Panc1 (cell line): ENCODE measurements at regions not wholly inside any gene's neighbourhood (a gene's known extent, or its start where the extent isn't known, plus 50 kb on each side); places are given as distances from the start of the nearest gene placed in this dataset.

Experiments
- ATAC-seq: fragments of 200-7000 bp; cut with Tn5 transposase; 2 replicates; pipeline ENCODE4 v1.9.1; 2020; ENCODE audit warnings: mild to moderate bottlenecking, moderate library complexity
- BruUV-seq: library from RNA; stranded (reverse); fragments of 400-500 nt; replicated peaks from 2 replicates; lab custom pipeline; 2021; lab: Mats Ljungman, UMichigan
- CTCF ChIA-PET: fragments of 300-600 bp; sonication (Branson Sonifier 250); formaldehyde crosslinking; loops from one replicate; lab custom pipeline; 2022; ENCODE audit warnings: antibody characterized with exemption; lab: Charles Lee
- POLR2A ChIA-PET: fragments of 300-600 bp; sonication (Branson Sonifier 250); formaldehyde crosslinking; loops from one replicate; lab custom pipeline; 2022; ENCODE audit warnings: antibody characterized with exemption; lab: Charles Lee
- DNase-seq: peaks from one replicate; pipeline ENCODE4 v3.0.0-alpha.2; 2010; ENCODE audit warnings: low read depth, low spot score
- H3K27ac ChIP-seq: 2 replicates; pipeline ENCODE4 v1.5.1; 2011; ENCODE audit warnings: mild to moderate bottlenecking, low read length, inconsistent platforms
- H3K27me3 ChIP-seq: fragments of 200-500 bp; sonication (Bioruptor generic); 2 replicates; pipeline ENCODE4 v1.6.0; 2014; ENCODE audit warnings: low read length, inconsistent platforms; ENCODE audit not compliant: control insufficient read depth, insufficient read depth
- H3K36me3 ChIP-seq: fragments of 200-500 bp; sonication (Bioruptor generic); 2 replicates; pipeline ENCODE4 v1.5.1; 2014; ENCODE audit warnings: inconsistent platforms, mild to moderate bottlenecking, low read length, moderate library complexity; ENCODE audit not compliant: control insufficient read depth, insufficient read depth
- H3K4me1 ChIP-seq: 2 replicates; pipeline ENCODE4 v1.5.1; 2011; ENCODE audit warnings: inconsistent platforms, mild to moderate bottlenecking, low read length, moderate library complexity; ENCODE audit not compliant: control insufficient read depth, insufficient read depth
- H3K4me3 ChIP-seq, 2 experiments: 2 replicates each; pipeline ENCODE4 v1.5.1; 2011 to 2012; ENCODE audit warnings: low read depth in 2 of 2, low read length in 2 of 2, mild to moderate bottlenecking in 2 of 2, inconsistent platforms in 1 of 2, moderate library complexity in 1 of 2
- H3K9me3 ChIP-seq: fragments of 200-500 bp; sonication (Bioruptor generic); 2 replicates; pipeline ENCODE4 v1.5.1; 2014; ENCODE audit warnings: low read depth, mild to moderate bottlenecking, inconsistent platforms, low read length, moderate library complexity; ENCODE audit not compliant: control insufficient read depth, insufficient read depth
- POLR2AphosphoS5 ChIP-seq: IDR thresholded peaks from 2 replicates; pipeline ENCODE4 v1.6.1; 2012; ENCODE audit warnings: mild to moderate bottlenecking, low read depth, low read length, moderate library complexity
- SIN3A ChIP-seq: IDR thresholded peaks from 2 replicates; pipeline ENCODE4 v1.6.1; 2012; ENCODE audit warnings: low read depth, mild to moderate bottlenecking, low read length, moderate library complexity, borderline replicate concordance; ENCODE audit not compliant: insufficient read depth
- TCF7L2 ChIP-seq: IDR thresholded peaks from 2 replicates; pipeline ENCODE4 v1.6.1; 2011; ENCODE audit warnings: mild to moderate bottlenecking, low read depth, low read length, inconsistent platforms
- in situ Hi-C: cut with HindIII; loops from 2 replicates; pipeline ENCODE4 v1.10.0; 2016; ENCODE audit warnings: low sequenced_read_pairs, low pct_unique_long_range_greater_than_20kb
- intact Hi-C: fragments of 100-400 bp; cut with micrococcal nuclease; formaldehyde crosslinking; loops from one replicate; pipeline ENCODE4 v1.10.0; 2022; ENCODE audit not compliant: unreplicated experiment
- TF ChIP-seq, protein P1 (sequence below), 2 experiments: IDR thresholded peaks; 2 replicates each; pipeline ENCODE4 v1.6.1; 2011 to 2012; ENCODE audit warnings: low read depth in 2 of 2, control low read depth in 1 of 2, low read length in 1 of 2, mild to moderate bottlenecking in 1 of 2, moderate library complexity in 1 of 2; ENCODE audit not compliant: insufficient read depth in 1 of 2
- TF ChIP-seq, protein P2 (sequence below): fragments of 450-650 bp; IDR thresholded peaks from 2 replicates; pipeline ENCODE4 v1.5.1; 2017; ENCODE audit warnings: mild to moderate bottlenecking

DNA sequence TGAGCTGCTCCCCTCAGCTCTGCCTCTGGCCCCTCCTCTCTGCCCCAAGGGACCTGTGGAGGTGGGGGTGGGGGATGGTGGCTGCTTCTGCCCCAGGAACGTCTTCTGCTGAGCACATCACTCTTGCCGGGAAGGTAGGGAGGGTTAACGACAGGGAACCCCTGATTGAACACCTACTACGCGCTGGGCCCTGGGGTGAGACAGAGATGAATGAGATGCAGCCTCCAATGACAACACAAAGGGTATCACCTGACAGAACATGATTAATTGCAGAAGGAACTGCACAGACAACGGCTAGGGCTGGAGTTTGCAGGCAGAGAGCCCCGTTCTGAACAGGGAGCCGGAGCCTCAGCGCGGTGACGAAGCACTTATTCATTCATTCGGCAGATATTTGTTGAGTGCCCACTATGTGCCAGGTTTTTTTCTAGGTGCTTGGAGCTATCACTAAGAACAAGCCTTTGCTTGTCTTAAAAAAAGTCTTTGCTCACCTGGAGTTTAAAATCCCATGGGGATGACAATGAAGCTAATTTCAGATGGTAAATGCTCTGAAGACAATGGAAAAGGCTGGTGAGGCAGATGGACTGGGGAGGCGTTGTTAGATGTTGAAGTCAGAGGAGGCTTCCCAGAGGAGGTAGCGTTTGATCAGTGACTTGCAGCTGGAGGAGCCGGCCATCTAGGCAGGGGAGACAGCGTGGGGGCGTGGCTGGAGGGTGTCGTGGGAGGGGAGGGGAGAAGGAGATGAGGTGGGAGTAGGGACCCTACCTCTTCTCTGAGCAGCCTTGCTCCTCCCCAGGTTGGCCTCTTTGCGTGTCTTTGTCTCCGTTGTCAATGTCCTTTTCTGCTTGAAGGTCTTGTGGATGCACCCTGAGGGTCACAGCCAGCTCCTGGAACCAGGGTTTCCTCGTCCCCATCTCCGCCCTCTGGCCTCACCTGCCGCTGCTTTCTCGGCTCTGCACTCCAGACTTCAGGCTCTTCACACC, 103.1 kb upstream of the CSF3R start:
- in situ Hi-C loops, result no loop called here
- ATAC-seq (no peak), DNase-seq (no peak)
- no peaks in the 10 kb centered on the region for H3K36me3 ChIP-seq
- no peaks in the 10 kb centered on the region for H3K9me3 ChIP-seq
- H3K27me3 ChIP-seq, result no peaks in the 10 kb centered on the region; the same call in none of the 2 replicates
- no peak overlapping the region for H3K27ac ChIP-seq
- intact Hi-C loops, result no loop called here
- no TSS peak for BruUV-seq
- H3K4me1 ChIP-seq, result no peaks in the 10 kb centered on the region; the same call in none of the 2 replicates
- TF ChIP-seq, protein P1, sequence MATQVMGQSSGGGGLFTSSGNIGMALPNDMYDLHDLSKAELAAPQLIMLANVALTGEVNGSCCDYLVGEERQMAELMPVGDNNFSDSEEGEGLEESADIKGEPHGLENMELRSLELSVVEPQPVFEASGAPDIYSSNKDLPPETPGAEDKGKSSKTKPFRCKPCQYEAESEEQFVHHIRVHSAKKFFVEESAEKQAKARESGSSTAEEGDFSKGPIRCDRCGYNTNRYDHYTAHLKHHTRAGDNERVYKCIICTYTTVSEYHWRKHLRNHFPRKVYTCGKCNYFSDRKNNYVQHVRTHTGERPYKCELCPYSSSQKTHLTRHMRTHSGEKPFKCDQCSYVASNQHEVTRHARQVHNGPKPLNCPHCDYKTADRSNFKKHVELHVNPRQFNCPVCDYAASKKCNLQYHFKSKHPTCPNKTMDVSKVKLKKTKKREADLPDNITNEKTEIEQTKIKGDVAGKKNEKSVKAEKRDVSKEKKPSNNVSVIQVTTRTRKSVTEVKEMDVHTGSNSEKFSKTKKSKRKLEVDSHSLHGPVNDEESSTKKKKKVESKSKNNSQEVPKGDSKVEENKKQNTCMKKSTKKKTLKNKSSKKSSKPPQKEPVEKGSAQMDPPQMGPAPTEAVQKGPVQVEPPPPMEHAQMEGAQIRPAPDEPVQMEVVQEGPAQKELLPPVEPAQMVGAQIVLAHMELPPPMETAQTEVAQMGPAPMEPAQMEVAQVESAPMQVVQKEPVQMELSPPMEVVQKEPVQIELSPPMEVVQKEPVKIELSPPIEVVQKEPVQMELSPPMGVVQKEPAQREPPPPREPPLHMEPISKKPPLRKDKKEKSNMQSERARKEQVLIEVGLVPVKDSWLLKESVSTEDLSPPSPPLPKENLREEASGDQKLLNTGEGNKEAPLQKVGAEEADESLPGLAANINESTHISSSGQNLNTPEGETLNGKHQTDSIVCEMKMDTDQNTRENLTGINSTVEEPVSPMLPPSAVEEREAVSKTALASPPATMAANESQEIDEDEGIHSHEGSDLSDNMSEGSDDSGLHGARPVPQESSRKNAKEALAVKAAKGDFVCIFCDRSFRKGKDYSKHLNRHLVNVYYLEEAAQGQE (IDR thresholded peaks at IDR 0.05; ENCODE audit: insufficient read depth in 1 of 2, low read depth in 2 of 2, low read length in 1 of 2), result no peak
- no peak for TF ChIP-seq POLR2AphosphoS5
- TF ChIP-seq SIN3A, result no peak
- TF ChIP-seq, protein P2, sequence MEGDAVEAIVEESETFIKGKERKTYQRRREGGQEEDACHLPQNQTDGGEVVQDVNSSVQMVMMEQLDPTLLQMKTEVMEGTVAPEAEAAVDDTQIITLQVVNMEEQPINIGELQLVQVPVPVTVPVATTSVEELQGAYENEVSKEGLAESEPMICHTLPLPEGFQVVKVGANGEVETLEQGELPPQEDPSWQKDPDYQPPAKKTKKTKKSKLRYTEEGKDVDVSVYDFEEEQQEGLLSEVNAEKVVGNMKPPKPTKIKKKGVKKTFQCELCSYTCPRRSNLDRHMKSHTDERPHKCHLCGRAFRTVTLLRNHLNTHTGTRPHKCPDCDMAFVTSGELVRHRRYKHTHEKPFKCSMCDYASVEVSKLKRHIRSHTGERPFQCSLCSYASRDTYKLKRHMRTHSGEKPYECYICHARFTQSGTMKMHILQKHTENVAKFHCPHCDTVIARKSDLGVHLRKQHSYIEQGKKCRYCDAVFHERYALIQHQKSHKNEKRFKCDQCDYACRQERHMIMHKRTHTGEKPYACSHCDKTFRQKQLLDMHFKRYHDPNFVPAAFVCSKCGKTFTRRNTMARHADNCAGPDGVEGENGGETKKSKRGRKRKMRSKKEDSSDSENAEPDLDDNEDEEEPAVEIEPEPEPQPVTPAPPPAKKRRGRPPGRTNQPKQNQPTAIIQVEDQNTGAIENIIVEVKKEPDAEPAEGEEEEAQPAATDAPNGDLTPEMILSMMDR, result no peak
- no peak for TF ChIP-seq TCF7L2
- CTCF ChIA-PET, result interaction anchor here (1.0 kb wide), 1 partner anchor 10 kb away, joined by 7 read pairs; no protein-coding TSS in a partner anchor
- POLR2A ChIA-PET, result no interaction called here
- H3K4me3 ChIP-seq, result no peak overlapping the region

DNA sequence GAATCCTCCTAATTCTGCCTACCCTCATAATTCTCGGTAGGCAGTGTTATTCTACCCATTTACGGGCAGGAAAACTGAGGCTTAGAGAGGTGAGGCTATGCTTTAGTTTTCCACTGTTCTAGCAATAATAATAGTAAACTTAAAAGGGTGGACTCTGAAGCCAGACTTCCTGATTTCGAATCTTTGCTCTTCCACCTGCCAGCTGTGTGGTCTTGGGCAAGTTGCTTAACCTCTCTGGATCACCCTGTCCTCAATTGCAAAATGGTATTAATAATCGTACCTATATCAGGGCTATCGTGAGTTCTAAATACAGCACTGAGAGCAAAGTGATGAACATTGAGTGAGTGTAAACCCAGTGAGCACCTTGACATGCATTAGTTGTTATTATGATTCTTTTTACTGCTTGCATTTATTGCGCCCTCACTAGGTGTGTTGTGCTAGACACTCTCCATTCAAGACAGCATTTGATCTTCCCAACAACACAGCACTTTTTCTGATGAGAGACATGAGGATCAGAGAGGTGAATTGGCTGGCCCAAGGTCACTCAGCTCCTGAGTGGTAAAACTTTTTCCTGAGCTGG, 102.3 kb upstream of the CSF3R start:
- intact Hi-C loops (no loop called here), in situ Hi-C loops (no loop called here)
- no peak overlapping the region for H3K4me3 ChIP-seq
- BruUV-seq, result no TSS peak
- no peaks in the 10 kb centered on the region for H3K9me3 ChIP-seq
- no peaks in the 10 kb centered on the region; the same call in 1 of the 2 replicates for H3K27me3 ChIP-seq
- ATAC-seq (no peak), DNase-seq (no peak)
- no peak overlapping the region for H3K27ac ChIP-seq
- POLR2A ChIA-PET, result interaction anchor here (0.6 kb wide), 1 partner anchor 58 kb away, joined by 3 read pairs; no protein-coding TSS in a partner anchor
- no peaks in the 10 kb centered on the region; the same call in 1 of the 2 replicates for H3K4me1 ChIP-seq
- CTCF ChIA-PET, result no interaction called here
- no peak for TF ChIP-seq TCF7L2
- TF ChIP-seq, protein P2, result no peak
- H3K36me3 ChIP-seq, result no peaks in the 10 kb centered on the region
